Osteocyte (in vitro differentiated cells): ENCODE measurements at regions not wholly inside any gene's neighbourhood (a gene's known extent, or its start where the extent isn't known, plus 50 kb on each side); places are given as distances from the start of the nearest gene placed in this dataset.

Experiments
- DNase-seq: peaks from one replicate; pipeline ENCODE4 v3.0.0; 2021; ENCODE audit warnings: mixed read lengths; ENCODE audit not compliant: unreplicated experiment; ENCODE audit errors: extremely low spot score
- H3K27ac Mint-ChIP-seq: one replicate; pipeline ENCODE4 v1.8.0; 2021; ENCODE audit warnings: mild to moderate bottlenecking, mixed read lengths; ENCODE audit not compliant: unreplicated experiment
- H3K27me3 Mint-ChIP-seq: one replicate; pipeline ENCODE4 v1.8.0; 2021; ENCODE audit warnings: mixed read lengths; ENCODE audit not compliant: unreplicated experiment
- H3K36me3 Mint-ChIP-seq: one replicate; pipeline ENCODE4 v1.8.0; 2021; ENCODE audit warnings: mixed read lengths; ENCODE audit not compliant: unreplicated experiment
- H3K4me1 Mint-ChIP-seq: one replicate; pipeline ENCODE4 v1.8.0; 2021; ENCODE audit warnings: mixed read lengths; ENCODE audit not compliant: unreplicated experiment
- H3K4me3 Mint-ChIP-seq: one replicate; pipeline ENCODE4 v1.8.0; 2021; ENCODE audit warnings: mild to moderate bottlenecking, moderate library complexity, mixed read lengths; ENCODE audit not compliant: unreplicated experiment
- H3K9me3 Mint-ChIP-seq: one replicate; pipeline ENCODE4 v1.8.0; 2021; ENCODE audit warnings: mixed read lengths; ENCODE audit not compliant: unreplicated experiment
- TF ChIP-seq, protein P1 (sequence below): fragments of 200-600 bp; sonication (generic); IDR thresholded peaks from 2 replicates; pipeline ENCODE4 v1.5.0; 2021; ENCODE audit warnings: antibody characterized with exemption, mild to moderate bottlenecking, moderate library complexity

DNA sequence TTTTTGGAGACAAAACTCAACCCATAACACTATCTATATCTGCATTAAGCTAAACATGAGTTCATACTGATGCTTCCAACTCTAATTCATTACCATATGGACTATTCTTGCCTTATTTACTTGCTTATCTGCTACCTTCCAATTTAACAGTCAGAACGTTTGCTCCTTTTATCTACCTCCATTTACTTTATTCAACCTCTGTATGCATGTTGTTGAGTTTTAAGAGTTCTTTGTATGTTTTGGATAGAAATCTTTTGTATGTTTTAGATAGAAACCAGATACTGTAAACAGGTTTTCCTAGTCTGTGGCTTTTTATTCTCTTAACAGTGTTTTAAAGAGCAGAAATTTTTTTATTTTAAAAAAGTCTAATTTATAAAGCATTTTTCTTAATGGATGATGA lies 542.2 kb upstream of the NDST4 start:
- peaks cover 11% of the 10 kb centered on the region for H3K4me1 Mint-ChIP-seq
- no peak overlapping the region for H3K27ac Mint-ChIP-seq
- no peaks in the 10 kb centered on the region for H3K27me3 Mint-ChIP-seq
- H3K9me3 Mint-ChIP-seq: no peaks in the 10 kb centered on the region
- H3K4me3 Mint-ChIP-seq: no peak overlapping the region
- TF ChIP-seq, protein P1, sequence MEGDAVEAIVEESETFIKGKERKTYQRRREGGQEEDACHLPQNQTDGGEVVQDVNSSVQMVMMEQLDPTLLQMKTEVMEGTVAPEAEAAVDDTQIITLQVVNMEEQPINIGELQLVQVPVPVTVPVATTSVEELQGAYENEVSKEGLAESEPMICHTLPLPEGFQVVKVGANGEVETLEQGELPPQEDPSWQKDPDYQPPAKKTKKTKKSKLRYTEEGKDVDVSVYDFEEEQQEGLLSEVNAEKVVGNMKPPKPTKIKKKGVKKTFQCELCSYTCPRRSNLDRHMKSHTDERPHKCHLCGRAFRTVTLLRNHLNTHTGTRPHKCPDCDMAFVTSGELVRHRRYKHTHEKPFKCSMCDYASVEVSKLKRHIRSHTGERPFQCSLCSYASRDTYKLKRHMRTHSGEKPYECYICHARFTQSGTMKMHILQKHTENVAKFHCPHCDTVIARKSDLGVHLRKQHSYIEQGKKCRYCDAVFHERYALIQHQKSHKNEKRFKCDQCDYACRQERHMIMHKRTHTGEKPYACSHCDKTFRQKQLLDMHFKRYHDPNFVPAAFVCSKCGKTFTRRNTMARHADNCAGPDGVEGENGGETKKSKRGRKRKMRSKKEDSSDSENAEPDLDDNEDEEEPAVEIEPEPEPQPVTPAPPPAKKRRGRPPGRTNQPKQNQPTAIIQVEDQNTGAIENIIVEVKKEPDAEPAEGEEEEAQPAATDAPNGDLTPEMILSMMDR: no peak
- H3K36me3 Mint-ChIP-seq: no peaks in the 10 kb centered on the region
- DNase-seq: no peak

DNA sequence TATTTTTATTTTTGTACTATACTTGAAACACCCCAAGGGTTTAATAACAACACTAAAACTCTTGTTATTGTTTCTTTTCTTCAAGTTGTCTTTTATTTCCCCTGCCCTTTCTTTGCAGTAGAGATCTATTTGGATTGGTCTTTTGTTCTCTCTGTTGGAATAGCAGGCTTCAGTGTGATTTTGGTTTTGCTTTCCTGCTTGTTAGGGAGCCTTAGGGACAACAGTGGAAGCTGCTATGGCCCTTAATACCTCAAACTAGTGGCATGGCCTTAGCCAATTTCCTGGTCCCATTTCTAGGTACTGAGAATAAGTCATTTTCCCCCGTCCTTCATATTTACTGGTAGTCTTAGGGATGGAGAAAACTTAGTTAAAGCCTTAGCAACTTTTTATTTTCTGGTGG lies 535.4 kb upstream of the NDST4 start:
- DNase-seq: no peak
- Mint-ChIP-seq H3K4me3 (no peak overlapping the region), H3K27ac (no peak overlapping the region), H3K36me3 (no peaks in the 10 kb centered on the region), H3K4me1 (no peaks in the 10 kb centered on the region), H3K27me3 (peaks cover 2% of the 10 kb centered on the region), H3K9me3 (no peaks in the 10 kb centered on the region)
- TF ChIP-seq, protein P1: no peak

- H3K4me1 Mint-ChIP-seq: no peaks in the 10 kb centered on the region
- no peaks in the 10 kb centered on the region for H3K9me3 Mint-ChIP-seq
- no peak overlapping the region for H3K27ac Mint-ChIP-seq
- H3K27me3 Mint-ChIP-seq: no peaks in the 10 kb centered on the region
- TF ChIP-seq, protein P1: no peak
- DNase-seq: no peak
- H3K4me3 Mint-ChIP-seq: no peak overlapping the region
- no peaks in the 10 kb centered on the region for H3K36me3 Mint-ChIP-seq
Observed at GRCh38 chr4:115629270-115629669, 515.9 kb upstream of the NDST4 start.

- Mint-ChIP-seq H3K27ac (no peak overlapping the region), H3K36me3 (no peaks in the 10 kb centered on the region), H3K27me3 (no peaks in the 10 kb centered on the region), H3K9me3 (no peaks in the 10 kb centered on the region), H3K4me1 (no peaks in the 10 kb centered on the region), H3K4me3 (no peak overlapping the region)
- TF ChIP-seq, protein P1: no peak
- no peak for DNase-seq
Observed at GRCh38 chr4:115609631-115610030, 496.2 kb upstream of the NDST4 start.

DNA sequence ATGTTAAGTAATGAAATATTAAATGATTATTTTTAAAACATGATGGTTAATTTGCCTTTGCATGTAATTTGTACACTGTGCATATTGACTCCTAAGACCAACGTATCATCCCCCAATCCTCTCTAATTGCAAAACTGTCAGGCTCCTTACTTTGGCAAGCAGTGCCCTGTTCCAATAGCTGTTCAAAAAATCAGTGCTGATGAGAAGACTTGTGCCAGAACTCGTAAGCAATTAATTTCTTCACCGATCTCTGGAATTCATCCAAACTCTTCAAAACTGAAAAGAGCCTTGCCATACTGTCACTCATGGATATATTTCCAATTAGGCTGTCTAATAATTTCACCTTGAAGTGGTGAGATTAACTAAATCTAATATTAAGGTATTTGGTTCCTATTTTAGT lies 493.9 kb upstream of the NDST4 start:
- H3K4me3 Mint-ChIP-seq: no peak overlapping the region
- H3K27me3 Mint-ChIP-seq: no peaks in the 10 kb centered on the region
- no peak for DNase-seq
- H3K36me3 Mint-ChIP-seq: no peaks in the 10 kb centered on the region
- no peak overlapping the region for H3K27ac Mint-ChIP-seq
- TF ChIP-seq, protein P1: no peak
- no peaks in the 10 kb centered on the region for H3K4me1 Mint-ChIP-seq
- no peaks in the 10 kb centered on the region for H3K9me3 Mint-ChIP-seq
